AG04449 (cell line): ENCODE measurements at regions not wholly inside any gene's neighbourhood (a gene's known extent, or its start where the extent isn't known, plus 50 kb on each side); places are given as distances from the start of the nearest gene placed in this dataset.

ENCODE experiments used
- CTCF ChIA-PET: fragments of 350-600 bp; formaldehyde crosslinking; extraction: SDS; loops from one replicate; lab custom pipeline; 2021; ENCODE audit warnings: antibody characterized with exemption; lab: Yijun Ruan, JAX
- POLR2A ChIA-PET: fragments of 400-600, 350-600 bp; formaldehyde crosslinking; extraction: SDS; loops from one replicate; lab custom pipeline; 2020; ENCODE audit warnings: antibody characterized with exemption, inconsistent platforms; lab: Yijun Ruan, JAX
- DNase-seq: peaks from one replicate; pipeline ENCODE4 v3.0.0-alpha.2; 2010; ENCODE audit warnings: low read depth, low spot score
- H3K4me3 ChIP-seq: 2 replicates; pipeline ENCODE4 v1.5.1; 2011; ENCODE audit warnings: low read depth, mild to moderate bottlenecking, control low read depth, low read length
- CTCF ChIP-seq: IDR thresholded peaks from one replicate; pipeline ENCODE4 v1.5.1; 2011; ENCODE audit warnings: mild to moderate bottlenecking, moderate library complexity, low read length, control low read depth, inconsistent platforms; ENCODE audit not compliant: insufficient read depth; ENCODE audit errors: missing control alignments

- DNase-seq: no peak
- TF ChIP-seq CTCF: no peak
- CTCF ChIA-PET: no interaction called here
- POLR2A ChIA-PET: no interaction called here
- H3K4me3 ChIP-seq: no peak overlapping the region
Observed at GRCh38 chr4:38409852-38410251, 254.1 kb upstream of the KLF3 start.

GRCh38 chr4:38411092-38411491, 252.9 kb upstream of the KLF3 start:
- ChIA-PET POLR2A (no interaction called here), CTCF (no interaction called here)
- H3K4me3 ChIP-seq: no peak overlapping the region
- TF ChIP-seq CTCF: no peak
- DNase-seq: no peak

GRCh38 chr4:38411981-38412536, 251.9 kb upstream of the KLF3 start:
- CTCF ChIA-PET: no interaction called here
- POLR2A ChIA-PET: no interaction called here
- no peak for DNase-seq
- no peak for TF ChIP-seq CTCF
- no peak overlapping the region for H3K4me3 ChIP-seq

GRCh38 chr4:38413524-38414341, 250.3 kb upstream of the KLF3 start:
- H3K4me3 ChIP-seq: no peak overlapping the region
- POLR2A ChIA-PET: no interaction called here
- no peak for DNase-seq
- CTCF ChIA-PET: no interaction called here
- TF ChIP-seq CTCF: no peak

GRCh38 chr4:38414410-38414809, 249.6 kb upstream of the KLF3 start:
- TF ChIP-seq CTCF: no peak

GRCh38 chr4:38415682-38416081, 248.3 kb upstream of the KLF3 start:
- H3K4me3 ChIP-seq: no peak overlapping the region
- CTCF ChIA-PET: no interaction called here
- no peak for DNase-seq
- POLR2A ChIA-PET: no interaction called here
- TF ChIP-seq CTCF: no peak

More at GRCh38 chr4:38414410-38414809, 249.6 kb upstream of the KLF3 start:
- no peak for DNase-seq
- no peak overlapping the region for H3K4me3 ChIP-seq
- ChIA-PET POLR2A (no interaction called here), CTCF (no interaction called here)
